ENCODE measurements at regions not wholly inside any gene's neighbourhood (a gene's known extent, or its start where the extent isn't known, plus 50 kb on each side); places are given as distances from the start of the nearest gene placed in this dataset.

- TF ChIP-seq, protein P1, sequence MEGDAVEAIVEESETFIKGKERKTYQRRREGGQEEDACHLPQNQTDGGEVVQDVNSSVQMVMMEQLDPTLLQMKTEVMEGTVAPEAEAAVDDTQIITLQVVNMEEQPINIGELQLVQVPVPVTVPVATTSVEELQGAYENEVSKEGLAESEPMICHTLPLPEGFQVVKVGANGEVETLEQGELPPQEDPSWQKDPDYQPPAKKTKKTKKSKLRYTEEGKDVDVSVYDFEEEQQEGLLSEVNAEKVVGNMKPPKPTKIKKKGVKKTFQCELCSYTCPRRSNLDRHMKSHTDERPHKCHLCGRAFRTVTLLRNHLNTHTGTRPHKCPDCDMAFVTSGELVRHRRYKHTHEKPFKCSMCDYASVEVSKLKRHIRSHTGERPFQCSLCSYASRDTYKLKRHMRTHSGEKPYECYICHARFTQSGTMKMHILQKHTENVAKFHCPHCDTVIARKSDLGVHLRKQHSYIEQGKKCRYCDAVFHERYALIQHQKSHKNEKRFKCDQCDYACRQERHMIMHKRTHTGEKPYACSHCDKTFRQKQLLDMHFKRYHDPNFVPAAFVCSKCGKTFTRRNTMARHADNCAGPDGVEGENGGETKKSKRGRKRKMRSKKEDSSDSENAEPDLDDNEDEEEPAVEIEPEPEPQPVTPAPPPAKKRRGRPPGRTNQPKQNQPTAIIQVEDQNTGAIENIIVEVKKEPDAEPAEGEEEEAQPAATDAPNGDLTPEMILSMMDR (IDR thresholded peaks at IDR 0.05): no peak
- no peak for TF ChIP-seq POLR2A (IDR thresholded peaks at IDR 0.05)
These were observed 91.1 kb downstream of the ZNF608 start for GRCh38 chr5:124655251-124655917.
